Neural cell (in vitro differentiated cells): ENCODE measurements at regions not wholly inside any gene's neighbourhood (a gene's known extent, or its start where the extent isn't known, plus 50 kb on each side); places are given as distances from the start of the nearest gene placed in this dataset.
A peak's percentile ranks its signal among the peaks of the same experiment; 100 is the strongest.

Source experiments
- H2AFZ ChIP-seq: fragments of 200-600, 300-800 bp; sonication (generic), shearing (Covaris generic); 2 replicates; pipeline ENCODE4 v1.6.0; 2014; ENCODE audit warnings: low read depth, mild to moderate bottlenecking, antibody characterized with exemption, low read length, moderate library complexity
- H3F3A ChIP-seq: fragments of 200-600 bp; shearing (Covaris generic); 2 replicates; pipeline ENCODE4 v1.6.1; 2016; ENCODE audit warnings: mild to moderate bottlenecking, moderate library complexity, mixed read lengths, antibody characterized with exemption, low read length; ENCODE audit not compliant: insufficient read depth, poor library complexity, severe bottlenecking
- H3K27ac ChIP-seq: fragments of 200-600, 300-800 bp; sonication (generic), shearing (Covaris generic); 2 replicates; pipeline ENCODE4 v1.5.1; 2014; ENCODE audit warnings: mild to moderate bottlenecking, low read length, moderate library complexity
- H3K27me3 ChIP-seq: fragments of 300-800, 200-600 bp; sonication (generic), shearing (Covaris generic); 2 replicates; pipeline ENCODE4 v1.6.0; 2014; ENCODE audit warnings: mild to moderate bottlenecking, low read depth, low read length, moderate library complexity; ENCODE audit not compliant: insufficient read depth
- H3K36me3 ChIP-seq: fragments of 300-800, 200-600 bp; sonication (generic), shearing (Covaris generic); 2 replicates; pipeline ENCODE4 v1.5.1; 2014; ENCODE audit warnings: mild to moderate bottlenecking, antibody characterized with exemption, low read length, moderate library complexity; ENCODE audit not compliant: insufficient read depth
- H3K4me2 ChIP-seq: fragments of 300-800, 200-600 bp; sonication (generic), shearing (Covaris generic); 2 replicates; pipeline ENCODE4 v1.6.0; 2014; ENCODE audit warnings: mild to moderate bottlenecking, low read length
- H3K4me3 ChIP-seq: fragments of 300-800, 200-600 bp; sonication (generic), shearing (Covaris generic); 2 replicates; pipeline ENCODE4 v1.5.1; 2014; ENCODE audit warnings: mild to moderate bottlenecking, low read length, moderate library complexity
- H3K79me2 ChIP-seq: fragments of 200-600 bp; shearing (Covaris generic); replicated peaks from 2 replicates; pipeline ENCODE4 v1.6.0; 2014; ENCODE audit warnings: mild to moderate bottlenecking, low read length, moderate library complexity; ENCODE audit not compliant: insufficient read depth
- H3K9ac ChIP-seq: fragments of 300-800, 200-600 bp; sonication (generic), shearing (Covaris generic); 2 replicates; pipeline ENCODE4 v1.6.1; 2016; ENCODE audit warnings: mild to moderate bottlenecking, low read length, mixed read lengths
- H3K9me2 ChIP-seq: fragments of 200-600 bp; shearing (Covaris generic); 2 replicates; pipeline ENCODE4 v1.6.1; 2016; ENCODE audit warnings: mild to moderate bottlenecking, low read length, mixed read lengths; ENCODE audit not compliant: insufficient read depth
- H3K9me3 ChIP-seq: fragments of 200-600, 300-800 bp; sonication (generic), shearing (Covaris generic); 2 replicates; pipeline ENCODE4 v1.6.1; 2016; ENCODE audit warnings: mild to moderate bottlenecking, mixed run types, low read length, moderate library complexity, mixed read lengths
- H4K20me1 ChIP-seq: fragments of 200-600 bp; shearing (Covaris generic); 2 replicates; pipeline ENCODE4 v1.6.1; 2016; ENCODE audit warnings: mild to moderate bottlenecking, mixed run types; ENCODE audit not compliant: insufficient read depth
- EP300 ChIP-seq: fragments of 450-650 bp; conservative IDR thresholded peaks from 2 replicates; pipeline ENCODE4 v1.6.1; 2014; ENCODE audit warnings: antibody characterized with exemption, mild to moderate bottlenecking, moderate library complexity; ENCODE audit not compliant: poor library complexity, severe bottlenecking
- EZH2 ChIP-seq: fragments of 200-600, 300-800 bp; shearing (Covaris generic), sonication (generic); IDR thresholded peaks from 2 replicates; pipeline ENCODE4 v1.6.1; 2014; ENCODE audit warnings: antibody characterized with exemption, low read length, borderline replicate concordance, mild to moderate bottlenecking; ENCODE audit not compliant: insufficient read depth, poor library complexity, severe bottlenecking
- MXI1 ChIP-seq: fragments of 450-650 bp; conservative IDR thresholded peaks from 2 replicates; pipeline ENCODE4 v1.6.1; 2014; ENCODE audit warnings: antibody characterized with exemption, mild to moderate bottlenecking; ENCODE audit not compliant: poor library complexity, severe bottlenecking
- POLR2AphosphoS5 ChIP-seq: IDR thresholded peaks from 2 replicates; pipeline ENCODE4 v1.6.1; 2012
- RAD21 ChIP-seq: fragments of 450-650 bp; conservative IDR thresholded peaks from 2 replicates; pipeline ENCODE4 v1.6.1; 2014; ENCODE audit warnings: antibody characterized with exemption, mild to moderate bottlenecking, moderate library complexity
- SMC3 ChIP-seq: fragments of 450-650 bp; conservative IDR thresholded peaks from 2 replicates; pipeline ENCODE4 v1.6.1; 2014; ENCODE audit warnings: antibody characterized with exemption, mild to moderate bottlenecking, moderate library complexity; ENCODE audit not compliant: poor library complexity
- TAF1 ChIP-seq: IDR thresholded peaks from 2 replicates; pipeline ENCODE4 v1.6.1; 2012; ENCODE audit warnings: low read depth
- TF ChIP-seq, protein P1 (sequence below): IDR thresholded peaks from 2 replicates; pipeline ENCODE4 v1.6.1; 2012; ENCODE audit warnings: borderline replicate concordance
- TF ChIP-seq, protein P2 (sequence below): fragments of 450-650 bp; IDR thresholded peaks from 2 replicates; pipeline ENCODE4 v1.5.1; 2014; ENCODE audit warnings: antibody characterized with exemption, mild to moderate bottlenecking, moderate library complexity; ENCODE audit not compliant: poor library complexity, severe bottlenecking

DNA sequence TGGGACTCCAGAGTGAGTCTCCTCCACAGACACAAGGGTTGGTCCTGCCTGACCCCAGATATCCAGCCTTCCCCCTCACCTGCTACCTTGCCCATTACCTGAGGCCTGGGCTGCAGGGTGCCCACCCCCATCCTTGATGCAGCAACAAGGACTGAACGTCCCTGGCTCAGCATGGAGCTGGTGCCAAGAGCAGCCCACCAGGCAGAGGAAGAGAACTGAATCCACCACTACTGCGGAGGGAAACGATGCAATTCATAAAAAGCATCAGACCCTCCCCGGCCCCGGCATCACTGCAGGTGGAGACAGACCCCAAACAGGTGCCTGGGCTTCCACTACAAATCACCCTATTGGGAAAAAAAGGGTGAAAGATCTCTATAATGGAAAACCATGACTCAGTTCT lies 131.0 kb upstream of the TNRC6C start:
- Histone ChIP-seq H3K79me2 (no peaks in the 10 kb centered on the region), H3K4me3 (no peak overlapping the region), H3F3A (no peaks in the 10 kb centered on the region), H3K27me3 (no peaks in the 10 kb centered on the region), H3K9ac (peak overlapping the region; percentile 34), H3K9me3 (no peaks in the 10 kb centered on the region), H2AFZ (no peak overlapping the region), H3K27ac (peak overlapping the region; percentile 1), H3K9me2 (no peaks in the 10 kb centered on the region), H4K20me1 (no peaks in the 10 kb centered on the region), H3K4me2 (no peak overlapping the region), H3K36me3 (no peaks in the 10 kb centered on the region)
- TF ChIP-seq, protein P1, sequence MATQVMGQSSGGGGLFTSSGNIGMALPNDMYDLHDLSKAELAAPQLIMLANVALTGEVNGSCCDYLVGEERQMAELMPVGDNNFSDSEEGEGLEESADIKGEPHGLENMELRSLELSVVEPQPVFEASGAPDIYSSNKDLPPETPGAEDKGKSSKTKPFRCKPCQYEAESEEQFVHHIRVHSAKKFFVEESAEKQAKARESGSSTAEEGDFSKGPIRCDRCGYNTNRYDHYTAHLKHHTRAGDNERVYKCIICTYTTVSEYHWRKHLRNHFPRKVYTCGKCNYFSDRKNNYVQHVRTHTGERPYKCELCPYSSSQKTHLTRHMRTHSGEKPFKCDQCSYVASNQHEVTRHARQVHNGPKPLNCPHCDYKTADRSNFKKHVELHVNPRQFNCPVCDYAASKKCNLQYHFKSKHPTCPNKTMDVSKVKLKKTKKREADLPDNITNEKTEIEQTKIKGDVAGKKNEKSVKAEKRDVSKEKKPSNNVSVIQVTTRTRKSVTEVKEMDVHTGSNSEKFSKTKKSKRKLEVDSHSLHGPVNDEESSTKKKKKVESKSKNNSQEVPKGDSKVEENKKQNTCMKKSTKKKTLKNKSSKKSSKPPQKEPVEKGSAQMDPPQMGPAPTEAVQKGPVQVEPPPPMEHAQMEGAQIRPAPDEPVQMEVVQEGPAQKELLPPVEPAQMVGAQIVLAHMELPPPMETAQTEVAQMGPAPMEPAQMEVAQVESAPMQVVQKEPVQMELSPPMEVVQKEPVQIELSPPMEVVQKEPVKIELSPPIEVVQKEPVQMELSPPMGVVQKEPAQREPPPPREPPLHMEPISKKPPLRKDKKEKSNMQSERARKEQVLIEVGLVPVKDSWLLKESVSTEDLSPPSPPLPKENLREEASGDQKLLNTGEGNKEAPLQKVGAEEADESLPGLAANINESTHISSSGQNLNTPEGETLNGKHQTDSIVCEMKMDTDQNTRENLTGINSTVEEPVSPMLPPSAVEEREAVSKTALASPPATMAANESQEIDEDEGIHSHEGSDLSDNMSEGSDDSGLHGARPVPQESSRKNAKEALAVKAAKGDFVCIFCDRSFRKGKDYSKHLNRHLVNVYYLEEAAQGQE = no peak
- no peak for TF ChIP-seq SMC3
- no peak for TF ChIP-seq EP300
- no peak for TF ChIP-seq POLR2AphosphoS5
- no peak for TF ChIP-seq MXI1
- no peak for TF ChIP-seq RAD21
- TF ChIP-seq TAF1 = no peak
- no peak for TF ChIP-seq EZH2
- TF ChIP-seq, protein P2, sequence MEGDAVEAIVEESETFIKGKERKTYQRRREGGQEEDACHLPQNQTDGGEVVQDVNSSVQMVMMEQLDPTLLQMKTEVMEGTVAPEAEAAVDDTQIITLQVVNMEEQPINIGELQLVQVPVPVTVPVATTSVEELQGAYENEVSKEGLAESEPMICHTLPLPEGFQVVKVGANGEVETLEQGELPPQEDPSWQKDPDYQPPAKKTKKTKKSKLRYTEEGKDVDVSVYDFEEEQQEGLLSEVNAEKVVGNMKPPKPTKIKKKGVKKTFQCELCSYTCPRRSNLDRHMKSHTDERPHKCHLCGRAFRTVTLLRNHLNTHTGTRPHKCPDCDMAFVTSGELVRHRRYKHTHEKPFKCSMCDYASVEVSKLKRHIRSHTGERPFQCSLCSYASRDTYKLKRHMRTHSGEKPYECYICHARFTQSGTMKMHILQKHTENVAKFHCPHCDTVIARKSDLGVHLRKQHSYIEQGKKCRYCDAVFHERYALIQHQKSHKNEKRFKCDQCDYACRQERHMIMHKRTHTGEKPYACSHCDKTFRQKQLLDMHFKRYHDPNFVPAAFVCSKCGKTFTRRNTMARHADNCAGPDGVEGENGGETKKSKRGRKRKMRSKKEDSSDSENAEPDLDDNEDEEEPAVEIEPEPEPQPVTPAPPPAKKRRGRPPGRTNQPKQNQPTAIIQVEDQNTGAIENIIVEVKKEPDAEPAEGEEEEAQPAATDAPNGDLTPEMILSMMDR = no peak

- Histone ChIP-seq H2AFZ (no peak overlapping the region), H3F3A (no peaks in the 10 kb centered on the region), H4K20me1 (no peaks in the 10 kb centered on the region), H3K79me2 (no peaks in the 10 kb centered on the region), H3K27ac (no peak overlapping the region), H3K36me3 (no peaks in the 10 kb centered on the region), H3K4me3 (no peak overlapping the region), H3K9ac (no peak overlapping the region), H3K27me3 (no peaks in the 10 kb centered on the region), H3K4me2 (no peak overlapping the region), H3K9me3 (no peaks in the 10 kb centered on the region), H3K9me2 (no peaks in the 10 kb centered on the region)
- TF ChIP-seq POLR2AphosphoS5 (peak; percentile 7), EP300 (no peak), RAD21 (no peak), EZH2 (no peak), MXI1 (no peak)
- TF ChIP-seq, protein P2 = no peak
Observed at GRCh38 chr17:77828749-77829539, 129.6 kb upstream of the TNRC6C start.
